H1 (cell line): ENCODE measurements at regions not wholly inside any gene's neighbourhood (a gene's known extent, or its start where the extent isn't known, plus 50 kb on each side); places are given as distances from the start of the nearest gene placed in this dataset.

Source experiments
- CBX5 ChIP-seq: fragments of 300-800, 300-1000 bp; sonication (generic); IDR thresholded peaks from 2 replicates; pipeline ENCODE4 v1.7.1; 2016; ENCODE audit warnings: antibody characterized with exemption, low read length, low read depth
- TF ChIP-seq, protein P1 (sequence below): IDR thresholded peaks from 2 replicates; pipeline ENCODE4 v1.6.1; 2011; ENCODE audit warnings: low read length, improper control_type of control experiment

DNA sequence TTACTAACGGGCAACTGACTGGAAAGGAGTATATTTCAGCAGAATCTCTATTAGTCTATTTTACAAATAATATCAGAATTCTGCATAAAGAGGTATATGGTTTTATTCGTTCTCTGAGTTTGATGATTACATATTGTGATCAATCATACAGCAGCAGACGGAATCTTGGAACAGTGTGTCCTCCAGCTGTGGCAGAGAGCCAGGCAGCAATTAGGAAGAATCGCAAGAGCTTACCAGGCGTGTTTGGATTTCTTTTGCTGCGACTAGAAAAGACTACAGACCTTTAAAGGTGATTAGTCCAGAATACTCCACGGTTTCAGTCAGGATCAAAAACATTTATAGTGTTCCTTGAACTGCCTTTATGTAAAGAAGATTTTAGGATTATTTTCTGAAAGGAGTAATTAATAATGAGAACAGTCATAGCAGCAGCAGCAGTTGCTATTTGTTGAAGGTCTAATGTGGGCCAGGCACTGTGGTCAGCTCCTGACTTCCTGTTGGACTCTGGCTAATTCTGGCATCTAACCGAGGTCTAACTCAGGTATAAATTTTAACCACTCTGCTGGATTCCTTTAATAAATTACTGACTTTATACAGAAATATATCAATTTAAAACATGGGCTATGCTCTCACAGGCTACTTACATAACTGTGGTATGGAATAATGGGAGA, 225.3 kb upstream of the CXorf66 start:
- TF ChIP-seq, protein P1, sequence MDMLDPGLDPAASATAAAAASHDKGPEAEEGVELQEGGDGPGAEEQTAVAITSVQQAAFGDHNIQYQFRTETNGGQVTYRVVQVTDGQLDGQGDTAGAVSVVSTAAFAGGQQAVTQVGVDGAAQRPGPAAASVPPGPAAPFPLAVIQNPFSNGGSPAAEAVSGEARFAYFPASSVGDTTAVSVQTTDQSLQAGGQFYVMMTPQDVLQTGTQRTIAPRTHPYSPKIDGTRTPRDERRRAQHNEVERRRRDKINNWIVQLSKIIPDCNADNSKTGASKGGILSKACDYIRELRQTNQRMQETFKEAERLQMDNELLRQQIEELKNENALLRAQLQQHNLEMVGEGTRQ: no peak
- no peak for TF ChIP-seq CBX5
